ENCODE measurements at regions not wholly inside any gene's neighbourhood (a gene's known extent, or its start where the extent isn't known, plus 50 kb on each side); places are given as distances from the start of the nearest gene placed in this dataset.

GRCh38 chr18:24933345-24933744, 418.6 kb downstream of the ZNF521 start:
- TF ChIP-seq CTCF (IDR thresholded peaks at IDR 0.05): no peak
- TF ChIP-seq POLR2A (IDR thresholded peaks at IDR 0.05): no peak
- TF ChIP-seq POLR2AphosphoS5 (IDR thresholded peaks at IDR 0.05): no peak
- TF ChIP-seq EP300 (IDR thresholded peaks at IDR 0.05): no peak
